ENCODE measurements at regions not wholly inside any gene's neighbourhood (a gene's known extent, or its start where the extent isn't known, plus 50 kb on each side); places are given as distances from the start of the nearest gene placed in this dataset.

- TF ChIP-seq CTCF (IDR thresholded peaks at IDR 0.05) (no peak), EZH2 (IDR thresholded peaks at IDR 0.05) (no peak), EZH2phosphoT487 (IDR thresholded peaks at IDR 0.05) (no peak)
Measured at GRCh38 chr12:27140478-27140969, 58.1 kb upstream of the C12orf71 start.
